ENCODE measurements at regions not wholly inside any gene's neighbourhood (a gene's known extent, or its start where the extent isn't known, plus 50 kb on each side); places are given as distances from the start of the nearest gene placed in this dataset.
"Not testable (repeated sequence)": the region's sequence is repeated elsewhere in the genome, so short reads cannot be mapped to it uniquely, and the experiment has no call there.

GRCh38 chr1:240722788-240723187 is 110.8 kb upstream of the GREM2 start:
- H3K9me3 Mint-ChIP-seq = peaks cover 10% of the 10 kb centered on the region
- no peak for TF ChIP-seq EZH2 (IDR thresholded peaks at IDR 0.05)
- no peak for TF ChIP-seq CTCF (IDR thresholded peaks at IDR 0.05)
- TF ChIP-seq EZH2phosphoT487 (IDR thresholded peaks at IDR 0.05) = no peak
- Histone ChIP-seq H4K20me1 (ENCODE audit: low read depth) (no peaks in the 10 kb centered on the region), H3K9me3 (ENCODE audit: low read depth) (no peaks in the 10 kb centered on the region), H3K27ac (no peak overlapping the region), H3K36me3 (no peaks in the 10 kb centered on the region), H3K4me2 (no peak overlapping the region), H2AFZ (replicated peaks) (no peak overlapping the region), H3K27me3 (no peaks in the 10 kb centered on the region), H3K4me3 (no peak overlapping the region), H3F3A (ENCODE audit: low read depth) (no peaks in the 10 kb centered on the region), H3K4me1 (no peaks in the 10 kb centered on the region), H3K79me2 (ENCODE audit: low read depth) (no peaks in the 10 kb centered on the region), H3K9ac (no peak overlapping the region)
- H3K4me1 Mint-ChIP-seq = peaks cover 7% of the 10 kb centered on the region
- DNase-seq (ENCODE audit: low spot score) = no peak
- H3K4me3 Mint-ChIP-seq = no peak overlapping the region
- no peak overlapping the region for H3K27ac Mint-ChIP-seq
- no peaks in the 10 kb centered on the region for H3K27me3 Mint-ChIP-seq (ENCODE audit: insufficient read depth, low read depth)
- no peaks in the 10 kb centered on the region for H3K36me3 Mint-ChIP-seq

- H3K27me3 Mint-ChIP-seq (ENCODE audit: insufficient read depth, low read depth) = no peaks in the 10 kb centered on the region
- DNase-seq (ENCODE audit: low spot score) = no peak
- no peak overlapping the region for H3K9ac ChIP-seq
- H3K4me1 ChIP-seq = peaks cover under 1% of the 10 kb centered on the region
- H3K79me2 ChIP-seq (ENCODE audit: low read depth) = no peaks in the 10 kb centered on the region
- H3K9me3 ChIP-seq (ENCODE audit: low read depth) = no peaks in the 10 kb centered on the region
- H3F3A ChIP-seq (ENCODE audit: low read depth) = no peaks in the 10 kb centered on the region
- H3K27ac Mint-ChIP-seq = no peak overlapping the region
- no peaks in the 10 kb centered on the region for H3K36me3 Mint-ChIP-seq
- no peaks in the 10 kb centered on the region for H4K20me1 ChIP-seq (ENCODE audit: low read depth)
- peaks cover 7% of the 10 kb centered on the region for H3K4me1 Mint-ChIP-seq
- no peak overlapping the region for H3K27ac ChIP-seq
- peaks cover under 1% of the 10 kb centered on the region for H3K9me3 Mint-ChIP-seq
- no peaks in the 10 kb centered on the region for H3K36me3 ChIP-seq
- H3K27me3 ChIP-seq = no peaks in the 10 kb centered on the region
- no peak overlapping the region for H3K4me3 Mint-ChIP-seq
- no peak for TF ChIP-seq EZH2 (IDR thresholded peaks at IDR 0.05)
- no peak overlapping the region for H2AFZ ChIP-seq (replicated peaks)
- H3K4me2 ChIP-seq = no peak overlapping the region
- no peak overlapping the region for H3K4me3 ChIP-seq
Measured at GRCh38 chr1:240720976-240721375, 109.0 kb upstream of the GREM2 start.

GRCh38 chr1:240719953-240720700 is 108.2 kb upstream of the GREM2 start:
- H3K27ac Mint-ChIP-seq = no peak overlapping the region
- Histone ChIP-seq H2AFZ (replicated peaks) (no peak overlapping the region), H3K36me3 (no peaks in the 10 kb centered on the region), H4K20me1 (ENCODE audit: low read depth) (no peaks in the 10 kb centered on the region), H3K9ac (no peak overlapping the region), H3K9me3 (ENCODE audit: low read depth) (no peaks in the 10 kb centered on the region), H3K4me2 (no peak overlapping the region), H3K27me3 (no peaks in the 10 kb centered on the region), H3K79me2 (ENCODE audit: low read depth) (no peaks in the 10 kb centered on the region), H3K4me1 (peaks cover 3% of the 10 kb centered on the region), H3K4me3 (no peak overlapping the region), H3F3A (ENCODE audit: low read depth) (no peaks in the 10 kb centered on the region), H3K27ac (no peak overlapping the region)
- peaks cover 7% of the 10 kb centered on the region for H3K4me1 Mint-ChIP-seq
- no peaks in the 10 kb centered on the region for H3K27me3 Mint-ChIP-seq (ENCODE audit: insufficient read depth, low read depth)
- TF ChIP-seq EZH2 (IDR thresholded peaks at IDR 0.05) = no peak
- no peak for TF ChIP-seq CTCF (IDR thresholded peaks at IDR 0.05)
- no peak for TF ChIP-seq EZH2phosphoT487 (IDR thresholded peaks at IDR 0.05)
- H3K4me3 Mint-ChIP-seq = no peak overlapping the region
- no peaks in the 10 kb centered on the region for H3K9me3 Mint-ChIP-seq
- no peaks in the 10 kb centered on the region for H3K36me3 Mint-ChIP-seq
- peak; percentile 29 for DNase-seq (ENCODE audit: low spot score)

GRCh38 chr1:240716538-240716937 is 104.6 kb upstream of the GREM2 start:
- H3K9me3 Mint-ChIP-seq; H2AFZ ChIP-seq (replicated peaks); H3K27me3 ChIP-seq; H3K4me1 ChIP-seq; H3K36me3 Mint-ChIP-seq; H3K4me1 Mint-ChIP-seq; H3K79me2 ChIP-seq (ENCODE audit: low read depth); H3K9me3 ChIP-seq (ENCODE audit: low read depth); H3K36me3 ChIP-seq; H3F3A ChIP-seq (ENCODE audit: low read depth); H3K27me3 Mint-ChIP-seq (ENCODE audit: insufficient read depth, low read depth); H4K20me1 ChIP-seq (ENCODE audit: low read depth); H3K27ac ChIP-seq; H3K4me2 ChIP-seq; DNase-seq (ENCODE audit: low spot score); H3K4me3 Mint-ChIP-seq; H3K9ac ChIP-seq; H3K4me3 ChIP-seq; H3K27ac Mint-ChIP-seq: not testable (repeated sequence)

Data from neural progenitor cell (in vitro differentiated cells).